PC-3 (cell line): ENCODE measurements at regions not wholly inside any gene's neighbourhood (a gene's known extent, or its start where the extent isn't known, plus 50 kb on each side); places are given as distances from the start of the nearest gene placed in this dataset.

Experiments
- ATAC-seq: fragments of 200-7000 bp; cut with Tn5 transposase; 2 replicates; pipeline ENCODE4 v1.9.1; 2020; ENCODE audit warnings: mild to moderate bottlenecking, moderate library complexity
- BruUV-seq: library from RNA; stranded (reverse); fragments of 400-500 nt; replicated peaks from 2 replicates; lab custom pipeline; 2021; lab: Mats Ljungman, UMichigan
- CTCF ChIA-PET: fragments of 300-600 bp; sonication (Branson Sonifier 250); formaldehyde crosslinking; loops from one replicate; lab custom pipeline; 2022; ENCODE audit warnings: antibody characterized with exemption; lab: Charles Lee
- POLR2A ChIA-PET: fragments of 300-600 bp; sonication (Branson Sonifier 250); formaldehyde crosslinking; loops from one replicate; lab custom pipeline; 2022; ENCODE audit warnings: antibody characterized with exemption; ENCODE audit not compliant: unreplicated experiment; lab: Charles Lee
- DNase-seq: peaks from one replicate; pipeline ENCODE4 v3.0.0-alpha.2; 2015
- H2AFZ ChIP-seq: fragments of 300-600 bp; sonication (generic); 2 replicates; pipeline ENCODE4 v1.6.0; 2016; ENCODE audit warnings: antibody characterized with exemption, low read length
- H3F3A ChIP-seq: fragments of 300-600 bp; sonication (generic); one replicate; pipeline ENCODE4 v1.6.0; 2017; ENCODE audit warnings: antibody characterized with exemption, low read length, control low read depth, mild to moderate bottlenecking; ENCODE audit not compliant: unreplicated experiment
- H3K27ac ChIP-seq: fragments of 300-600 bp; sonication (generic); 2 replicates; pipeline ENCODE4 v1.5.1; 2016; ENCODE audit warnings: mild to moderate bottlenecking, low read length
- H3K27me3 ChIP-seq: fragments of 300-600 bp; sonication (generic); 2 replicates; pipeline ENCODE4 v1.6.1; 2016; ENCODE audit warnings: low read length, mixed read lengths
- H3K36me3 ChIP-seq: fragments of 300-600 bp; sonication (generic); 2 replicates; pipeline ENCODE4 v1.6.1; 2016; ENCODE audit warnings: low read depth, mixed run types, low read length, mixed read lengths
- H3K4me1 ChIP-seq: fragments of 300-600 bp; sonication (generic); 2 replicates; pipeline ENCODE4 v1.5.1; 2016; ENCODE audit warnings: low read length; ENCODE audit not compliant: insufficient read depth
- H3K4me2 ChIP-seq: fragments of 300-600 bp; sonication (generic); 2 replicates; pipeline ENCODE4 v1.6.0; 2016; ENCODE audit warnings: low read length
- H3K4me3 ChIP-seq: fragments of 300-600 bp; sonication (generic); 2 replicates; pipeline ENCODE4 v1.5.1; 2016; ENCODE audit warnings: mild to moderate bottlenecking, low read length, mixed read lengths
- H3K79me2 ChIP-seq: fragments of 300-600 bp; sonication (generic); 2 replicates; pipeline ENCODE4 v1.6.1; 2017; ENCODE audit warnings: low read length, mixed read lengths
- H3K9ac ChIP-seq: fragments of 300-600 bp; sonication (generic); 2 replicates; pipeline ENCODE4 v1.6.0; 2016; ENCODE audit warnings: mild to moderate bottlenecking, low read length
- H3K9me2 ChIP-seq: fragments of 300-600 bp; sonication (generic); replicated peaks from 2 replicates; pipeline ENCODE4 v1.6.1; 2016; ENCODE audit warnings: mixed run types, low read length, mixed read lengths
- H3K9me3 ChIP-seq: fragments of 300-600 bp; sonication (generic); 2 replicates; pipeline ENCODE4 v1.6.1; 2016; ENCODE audit warnings: low read length, mixed read lengths
- H4K20me1 ChIP-seq: fragments of 300-600 bp; sonication (generic); 2 replicates; pipeline ENCODE4 v1.6.1; 2016; ENCODE audit warnings: low read length, mixed read lengths
- CTCF ChIP-seq: fragments of 300-600 bp; sonication (generic); conservative IDR thresholded peaks from 2 replicates; pipeline ENCODE4 v1.5.1; 2017; ENCODE audit warnings: antibody characterized with exemption, low read depth, mild to moderate bottlenecking, low read length
- EZH2 ChIP-seq: fragments of 300-600 bp; sonication (generic); IDR thresholded peaks from one replicate; pipeline ENCODE4 v1.6.1; 2017; ENCODE audit warnings: antibody characterized with exemption, mild to moderate bottlenecking, low read length; ENCODE audit not compliant: unreplicated experiment
- EZH2phosphoT487 ChIP-seq: fragments of 300-600 bp; sonication (generic); IDR thresholded peaks from 2 replicates; pipeline ENCODE4 v1.6.1; 2018; ENCODE audit warnings: mild to moderate bottlenecking, antibody characterized with exemption, low read length, borderline replicate concordance
- intact Hi-C: fragments of 100-400 bp; cut with micrococcal nuclease; formaldehyde crosslinking; loops from 2 replicates; pipeline ENCODE4 v1.9.0; 2023

- no peaks in the 10 kb centered on the region for H3K9me2 ChIP-seq
- intact Hi-C loops, result no loop called here
- no TSS peak for BruUV-seq
- H4K20me1 ChIP-seq, result no peaks in the 10 kb centered on the region
- no peak for ATAC-seq
- H3K36me3 ChIP-seq, result no peaks in the 10 kb centered on the region
- no peaks in the 10 kb centered on the region for H3K9me3 ChIP-seq
- H3K9ac ChIP-seq, result no peak overlapping the region
- no peak overlapping the region for H3K27ac ChIP-seq
- no peaks in the 10 kb centered on the region for H3F3A ChIP-seq
- no peak overlapping the region for H3K4me2 ChIP-seq
- no peak overlapping the region for H3K4me3 ChIP-seq
- no peak overlapping the region for H2AFZ ChIP-seq
- H3K4me1 ChIP-seq, result no peaks in the 10 kb centered on the region
- ChIA-PET CTCF (no interaction called here), POLR2A (no interaction called here)
- H3K27me3 ChIP-seq, result no peaks in the 10 kb centered on the region; the same call in 1 of the 2 replicates
- H3K79me2 ChIP-seq, result no peaks in the 10 kb centered on the region
- no peak for DNase-seq
- no peak for TF ChIP-seq EZH2phosphoT487
- TF ChIP-seq CTCF, result no peak
- TF ChIP-seq EZH2, result no peak
Measured at GRCh38 chr15:96959501-96959900, 629.0 kb downstream of the NR2F2 start.

- Histone ChIP-seq H3K4me1 (no peaks in the 10 kb centered on the region), H3K27me3 (no peaks in the 10 kb centered on the region; the same call in 1 of the 2 replicates), H3K9ac (no peak overlapping the region), H2AFZ (no peak overlapping the region), H3K36me3 (no peaks in the 10 kb centered on the region), H3K4me2 (no peak overlapping the region), H4K20me1 (no peaks in the 10 kb centered on the region), H3K9me2 (no peaks in the 10 kb centered on the region), H3K79me2 (no peaks in the 10 kb centered on the region), H3K4me3 (no peak overlapping the region), H3K9me3 (no peaks in the 10 kb centered on the region), H3K27ac (no peak overlapping the region), H3F3A (no peaks in the 10 kb centered on the region)
- intact Hi-C loops, result no loop called here
- DNase-seq (no peak), ATAC-seq (no peak)
- ChIA-PET POLR2A (no interaction called here), CTCF (no interaction called here)
- BruUV-seq, result no TSS peak
- TF ChIP-seq CTCF (no peak), EZH2 (no peak), EZH2phosphoT487 (no peak)
Measured at GRCh38 chr15:96960711-96961480, 630.4 kb downstream of the NR2F2 start.

- intact Hi-C loops, result no loop called here
- ChIA-PET POLR2A (no interaction called here), CTCF (no interaction called here)
- Histone ChIP-seq H3K27ac (no peak overlapping the region), H3K9me2 (no peaks in the 10 kb centered on the region), H3F3A (no peaks in the 10 kb centered on the region), H3K36me3 (no peaks in the 10 kb centered on the region), H3K9me3 (no peaks in the 10 kb centered on the region), H3K4me1 (no peaks in the 10 kb centered on the region), H2AFZ (no peak overlapping the region), H3K4me2 (no peak overlapping the region), H4K20me1 (no peaks in the 10 kb centered on the region), H3K27me3 (0 out of 2 replicates have a peak, but pooled peaks cover 9% of the 10 kb centered on the region), H3K4me3 (no peak overlapping the region), H3K9ac (no peak overlapping the region), H3K79me2 (no peaks in the 10 kb centered on the region)
- no TSS peak for BruUV-seq
- DNase-seq (no peak), ATAC-seq (no peak)
- TF ChIP-seq CTCF, result no peak
- no peak for TF ChIP-seq EZH2phosphoT487
- TF ChIP-seq EZH2, result no peak
Measured at GRCh38 chr15:96966554-96966953, 636.1 kb downstream of the NR2F2 start.
